Nephron (organoid): ENCODE measurements at regions not wholly inside any gene's neighbourhood (a gene's known extent, or its start where the extent isn't known, plus 50 kb on each side); places are given as distances from the start of the nearest gene placed in this dataset.
"Not testable (repeated sequence)": the region's sequence is repeated elsewhere in the genome, so short reads cannot be mapped to it uniquely, and the experiment has no call there.

Experiments
- H3K27ac Mint-ChIP-seq, 3 experiments: 2 replicates each; pipeline ENCODE4 v1.8.0; 2020; ENCODE audit warnings: mixed read lengths in 3 of 3, mild to moderate bottlenecking in 2 of 3, moderate library complexity in 1 of 3
- H3K27me3 Mint-ChIP-seq: 2 replicates; pipeline ENCODE4 v1.8.0; 2021; ENCODE audit warnings: low read depth, mild to moderate bottlenecking, moderate library complexity, mixed read lengths
- H3K36me3 Mint-ChIP-seq: 2 replicates; pipeline ENCODE4 v1.8.0; 2020; ENCODE audit warnings: low read depth, mixed read lengths
- H3K4me1 Mint-ChIP-seq: 2 replicates; pipeline ENCODE4 v1.8.0; 2020; ENCODE audit warnings: mixed read lengths
- H3K4me3 Mint-ChIP-seq, 3 experiments: 2 replicates each; pipeline ENCODE4 v1.8.0; 2020; ENCODE audit warnings: mild to moderate bottlenecking in 3 of 3, mixed read lengths in 3 of 3, moderate library complexity in 2 of 3
- H3K9me3 Mint-ChIP-seq: 2 replicates; pipeline ENCODE4 v1.8.0; 2020; ENCODE audit warnings: mixed read lengths
- TF ChIP-seq, protein P1 (sequence below), 3 experiments: fragments of 200-600 bp; sonication (generic); IDR thresholded peaks; one replicate each; pipeline ENCODE4 v1.5.0; 2021; ENCODE audit warnings: antibody characterized with exemption in 3 of 3; ENCODE audit not compliant: unreplicated experiment in 3 of 3

DNA sequence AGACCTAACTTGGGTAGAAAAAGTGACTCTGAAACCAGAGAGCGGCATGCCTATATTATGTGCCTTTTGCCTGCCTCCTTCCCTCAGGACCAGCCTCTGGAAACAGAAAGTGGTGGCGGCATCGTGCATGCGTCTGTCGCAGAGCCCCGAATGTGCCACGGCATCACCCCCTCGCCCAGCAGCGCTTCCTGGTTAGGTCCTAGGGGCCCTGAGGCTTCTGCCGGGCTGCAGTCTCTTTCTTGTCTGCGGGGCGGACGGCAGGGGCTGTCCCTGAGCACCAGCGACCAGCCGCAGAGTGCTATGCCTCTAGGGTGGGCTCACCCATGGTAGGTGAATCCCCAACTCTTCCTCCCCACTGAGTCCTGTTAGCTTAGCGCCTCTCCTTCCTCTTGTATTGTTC is 68.7 kb downstream of the VSIG4 start:
- H3K4me3 Mint-ChIP-seq, result no peak overlapping the region
- H3K36me3 Mint-ChIP-seq, result no peaks in the 10 kb centered on the region
- TF ChIP-seq, protein P1, sequence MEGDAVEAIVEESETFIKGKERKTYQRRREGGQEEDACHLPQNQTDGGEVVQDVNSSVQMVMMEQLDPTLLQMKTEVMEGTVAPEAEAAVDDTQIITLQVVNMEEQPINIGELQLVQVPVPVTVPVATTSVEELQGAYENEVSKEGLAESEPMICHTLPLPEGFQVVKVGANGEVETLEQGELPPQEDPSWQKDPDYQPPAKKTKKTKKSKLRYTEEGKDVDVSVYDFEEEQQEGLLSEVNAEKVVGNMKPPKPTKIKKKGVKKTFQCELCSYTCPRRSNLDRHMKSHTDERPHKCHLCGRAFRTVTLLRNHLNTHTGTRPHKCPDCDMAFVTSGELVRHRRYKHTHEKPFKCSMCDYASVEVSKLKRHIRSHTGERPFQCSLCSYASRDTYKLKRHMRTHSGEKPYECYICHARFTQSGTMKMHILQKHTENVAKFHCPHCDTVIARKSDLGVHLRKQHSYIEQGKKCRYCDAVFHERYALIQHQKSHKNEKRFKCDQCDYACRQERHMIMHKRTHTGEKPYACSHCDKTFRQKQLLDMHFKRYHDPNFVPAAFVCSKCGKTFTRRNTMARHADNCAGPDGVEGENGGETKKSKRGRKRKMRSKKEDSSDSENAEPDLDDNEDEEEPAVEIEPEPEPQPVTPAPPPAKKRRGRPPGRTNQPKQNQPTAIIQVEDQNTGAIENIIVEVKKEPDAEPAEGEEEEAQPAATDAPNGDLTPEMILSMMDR (IDR thresholded peaks at IDR 0.05; ENCODE audit: unreplicated experiment in 3 of 3), result no peak
- H3K27ac Mint-ChIP-seq, result no peak overlapping the region
- no peaks in the 10 kb centered on the region for H3K4me1 Mint-ChIP-seq
- H3K27me3 Mint-ChIP-seq, result no peaks in the 10 kb centered on the region
- H3K9me3 Mint-ChIP-seq, result peaks cover 9% of the 10 kb centered on the region

DNA sequence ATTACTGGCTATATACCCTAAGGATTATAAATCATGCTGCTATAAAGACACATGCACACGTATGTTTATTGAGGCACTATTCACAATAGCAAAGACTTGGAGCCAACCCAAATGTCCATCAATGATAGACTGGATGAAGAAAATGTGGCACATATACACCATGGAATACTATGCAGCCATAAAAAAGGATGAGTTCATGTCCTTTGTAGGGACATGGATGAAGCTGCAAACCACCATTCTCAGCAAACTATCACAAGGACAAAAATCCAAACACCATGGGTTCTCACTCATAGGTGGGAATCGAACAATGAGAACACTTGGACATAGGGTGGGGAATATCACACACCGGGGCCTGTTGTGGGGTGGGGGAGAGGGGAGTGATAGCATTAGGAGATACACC is 72.7 kb downstream of the VSIG4 start:
- H3K4me3 Mint-ChIP-seq, H3K27me3 Mint-ChIP-seq, H3K4me1 Mint-ChIP-seq, H3K36me3 Mint-ChIP-seq, H3K27ac Mint-ChIP-seq: not testable (repeated sequence)
- peaks cover 15% of the 10 kb centered on the region for H3K9me3 Mint-ChIP-seq

DNA sequence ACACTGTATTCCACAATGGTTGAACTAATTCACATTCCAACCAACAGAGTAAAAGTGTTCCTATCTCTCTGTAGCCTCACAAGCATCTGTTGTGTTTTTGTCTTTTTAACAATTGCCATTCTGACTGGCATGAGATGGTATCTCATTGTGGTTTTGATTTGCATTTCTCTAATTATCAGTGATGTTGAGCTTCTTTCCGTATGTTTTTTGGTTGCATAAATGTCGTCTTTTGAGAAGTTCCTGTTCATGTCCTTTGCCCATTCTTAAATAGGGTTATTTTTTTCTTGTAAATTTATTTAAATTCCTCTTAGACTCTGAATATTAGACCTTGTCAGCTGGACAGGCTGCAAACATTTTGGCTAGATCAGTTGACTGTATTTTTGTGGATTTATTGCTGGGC is 78.2 kb downstream of the VSIG4 start:
- TF ChIP-seq, protein P1 (IDR thresholded peaks at IDR 0.05; ENCODE audit: unreplicated experiment in 3 of 3), result no peak
- H3K9me3 Mint-ChIP-seq, result peaks cover 15% of the 10 kb centered on the region
- H3K36me3 Mint-ChIP-seq, result no peaks in the 10 kb centered on the region
- H3K27ac Mint-ChIP-seq, result no peak overlapping the region
- H3K4me1 Mint-ChIP-seq, result no peaks in the 10 kb centered on the region
- H3K27me3 Mint-ChIP-seq, result no peaks in the 10 kb centered on the region
- H3K4me3 Mint-ChIP-seq, result no peak overlapping the region

DNA sequence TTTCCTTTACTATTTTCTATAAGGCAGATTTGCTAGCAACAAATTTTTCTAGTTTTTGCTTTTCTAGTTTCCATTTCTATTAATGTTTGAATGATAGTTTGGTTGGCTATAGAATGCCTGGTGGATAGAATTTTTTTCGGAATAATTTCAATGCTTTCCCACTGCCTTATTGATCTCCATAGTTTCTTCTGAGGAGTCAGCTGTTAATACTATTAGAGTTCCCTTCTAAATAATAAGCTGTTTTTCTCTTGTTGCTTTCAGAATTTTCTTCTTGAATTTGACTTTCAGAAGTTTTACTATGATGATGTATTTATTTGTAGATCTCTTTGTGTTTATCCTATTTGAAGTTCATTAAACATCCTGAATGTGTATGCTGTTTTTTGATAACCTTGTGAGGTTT is 91.8 kb downstream of the VSIG4 start:
- H3K27me3 Mint-ChIP-seq, result no peaks in the 10 kb centered on the region
- no peaks in the 10 kb centered on the region for H3K36me3 Mint-ChIP-seq
- no peak overlapping the region for H3K27ac Mint-ChIP-seq
- no peak overlapping the region for H3K4me3 Mint-ChIP-seq
- peaks cover 23% of the 10 kb centered on the region for H3K9me3 Mint-ChIP-seq
- no peaks in the 10 kb centered on the region for H3K4me1 Mint-ChIP-seq
- TF ChIP-seq, protein P1 (IDR thresholded peaks at IDR 0.05; ENCODE audit: unreplicated experiment in 3 of 3), result no peak

DNA sequence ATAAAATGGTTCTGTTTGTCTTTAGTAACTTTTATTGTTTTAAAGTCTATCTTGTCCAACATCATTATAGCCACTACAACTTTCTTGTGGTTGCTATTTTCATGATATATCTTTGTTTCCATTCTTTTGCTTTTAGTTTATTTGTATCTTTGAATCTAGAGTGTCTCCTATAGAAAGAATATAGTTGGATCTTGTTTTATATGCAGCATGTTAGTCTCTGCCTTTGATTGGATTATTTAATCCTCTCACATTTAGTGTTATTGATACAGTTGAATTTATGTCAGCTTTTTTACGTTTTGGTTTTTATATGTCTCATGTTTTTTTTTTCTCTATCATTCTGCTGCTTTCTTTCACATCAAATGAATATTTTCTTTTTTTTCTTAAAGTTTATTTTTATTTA is 98.1 kb downstream of the VSIG4 start:
- Mint-ChIP-seq H3K27me3 (no peaks in the 10 kb centered on the region), H3K36me3 (no peaks in the 10 kb centered on the region), H3K4me3 (no peak overlapping the region), H3K4me1 (no peaks in the 10 kb centered on the region), H3K9me3 (peaks cover 32% of the 10 kb centered on the region), H3K27ac (no peak overlapping the region)
- TF ChIP-seq, protein P1 (IDR thresholded peaks at IDR 0.05; ENCODE audit: unreplicated experiment in 3 of 3), result no peak

DNA sequence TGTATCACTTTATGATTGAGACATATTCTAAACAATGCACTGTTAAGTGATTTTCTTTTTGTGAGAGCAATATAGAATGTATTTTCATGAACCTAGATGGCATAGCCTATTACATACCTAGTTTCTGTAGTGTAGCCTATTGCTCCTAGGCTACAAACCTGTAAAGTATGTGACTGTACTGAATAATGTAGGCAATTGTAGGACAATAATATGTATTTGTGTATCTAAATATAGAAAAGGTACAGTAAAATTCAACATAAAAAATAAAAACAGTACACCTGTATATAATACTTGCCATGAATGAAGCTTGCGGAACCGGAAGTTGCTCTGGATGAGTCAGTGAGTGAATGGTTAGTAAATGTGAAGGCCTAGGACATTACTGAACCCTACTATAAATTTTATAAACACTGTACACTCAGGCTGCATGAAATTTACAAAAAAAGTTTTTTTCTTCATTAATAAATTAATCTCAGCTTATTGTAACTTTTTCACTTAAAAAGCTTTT is 106.7 kb downstream of the VSIG4 start:
- no peaks in the 10 kb centered on the region for H3K4me1 Mint-ChIP-seq
- peaks cover 13% of the 10 kb centered on the region for H3K9me3 Mint-ChIP-seq
- TF ChIP-seq, protein P1 (IDR thresholded peaks at IDR 0.05; ENCODE audit: unreplicated experiment in 3 of 3), result no peak
- H3K27me3 Mint-ChIP-seq, result no peaks in the 10 kb centered on the region
- H3K36me3 Mint-ChIP-seq, result no peaks in the 10 kb centered on the region
- H3K4me3 Mint-ChIP-seq, result no peak overlapping the region
- H3K27ac Mint-ChIP-seq, result no peak overlapping the region
